ENCODE measurements at regions not wholly inside any gene's neighbourhood (a gene's known extent, or its start where the extent isn't known, plus 50 kb on each side); places are given as distances from the start of the nearest gene placed in this dataset.

GRCh38 chr15:31440754-31441311 lies 114.2 kb downstream of the KLF13 start:
- TF ChIP-seq CTCF (IDR thresholded peaks at IDR 0.05) = no peak
- TF ChIP-seq POLR2A (IDR thresholded peaks at IDR 0.05) = peak; percentile 42

All from right lobe of liver (tissue), 4 donors.